ENCODE measurements at regions not wholly inside any gene's neighbourhood (a gene's known extent, or its start where the extent isn't known, plus 50 kb on each side); places are given as distances from the start of the nearest gene placed in this dataset.
A peak's percentile ranks its signal among the peaks of the same experiment; 100 is the strongest.

DNA sequence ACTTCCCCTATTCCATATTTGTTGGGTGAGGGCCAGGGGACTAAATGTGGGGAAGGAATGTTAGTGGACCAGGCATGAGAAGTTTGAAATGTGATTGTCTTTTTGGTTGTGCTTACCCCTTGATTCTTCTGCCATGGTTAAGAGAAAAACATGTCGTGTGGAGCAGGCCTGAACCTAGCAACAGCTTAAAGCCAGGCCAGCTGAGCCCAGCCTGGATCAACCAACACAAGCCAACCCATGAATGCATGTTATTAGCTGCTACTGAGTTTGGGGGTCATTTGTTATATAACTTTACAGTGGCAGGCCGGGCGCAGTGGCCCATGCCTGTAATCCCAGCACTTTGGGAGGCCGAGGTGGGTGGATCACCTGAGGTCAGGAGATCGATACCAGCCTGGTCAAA, 52.4 kb upstream of the TRIO start:
- Histone ChIP-seq H3K4me1 (ENCODE audit: insufficient read depth, low read length) (no peaks in the 10 kb centered on the region), H3K27me3 (ENCODE audit: low read length) (no peaks in the 10 kb centered on the region), H3K9me3 (ENCODE audit: low read length) (no peaks in the 10 kb centered on the region), H3K27ac (ENCODE audit: low read length) (no peak overlapping the region), H3K79me2 (ENCODE audit: low read length) (no peaks in the 10 kb centered on the region), H3K9ac (ENCODE audit: low read length) (no peak overlapping the region), H3K9me2 (replicated peaks; ENCODE audit: low read length) (no peaks in the 10 kb centered on the region), H4K20me1 (ENCODE audit: low read length) (no peaks in the 10 kb centered on the region), H3K4me3 (ENCODE audit: low read length) (no peak overlapping the region), H3K4me2 (ENCODE audit: low read length) (no peak overlapping the region), H2AFZ (ENCODE audit: low read length) (no peak overlapping the region), H3K36me3 (ENCODE audit: low read depth, low read length) (no peaks in the 10 kb centered on the region), H3F3A (ENCODE audit: low read length, unreplicated experiment) (no peaks in the 10 kb centered on the region)
- ATAC-seq = no peak
- ChIA-PET CTCF (no interaction called here), POLR2A (ENCODE audit: unreplicated experiment) (no interaction called here)
- DNase-seq = no peak
- BruUV-seq (replicated peaks) = no TSS peak
- TF ChIP-seq EZH2phosphoT487 (IDR thresholded peaks at IDR 0.05; ENCODE audit: borderline replicate concordance, low read length) (no peak), EZH2 (IDR thresholded peaks at IDR 0.05; ENCODE audit: low read length, unreplicated experiment) (no peak), CTCF (conservative IDR thresholded peaks at IDR 0.05; ENCODE audit: low read depth, low read length) (no peak)
- intact Hi-C loops (cut with micrococcal nuclease) = loop anchor here (5.0 kb wide), 1 partner anchor 103 kb away; no protein-coding TSS in a partner anchor

DNA sequence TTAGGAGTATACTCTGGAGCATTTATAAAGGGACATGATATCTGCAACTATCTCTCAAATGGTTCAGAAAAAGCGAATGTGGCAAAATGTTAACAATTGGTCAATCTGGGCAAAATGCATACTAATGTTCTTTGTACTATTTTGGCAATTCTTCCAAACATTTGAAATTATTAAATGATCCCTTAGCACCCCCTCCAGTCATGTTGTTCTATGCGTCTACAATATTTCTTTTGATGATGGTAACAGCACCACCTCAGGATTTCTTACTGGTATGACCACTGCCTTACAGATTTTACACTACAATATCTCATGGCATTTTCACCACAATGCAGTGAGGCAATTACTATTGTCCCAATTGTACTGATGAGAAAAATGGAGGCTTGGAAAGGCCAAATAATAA, 52.9 kb upstream of the TRIO start:
- intact Hi-C loops (cut with micrococcal nuclease) = loop anchor here (5.0 kb wide), 1 partner anchor 103 kb away; no protein-coding TSS in a partner anchor

More for the DNA sequence above, 52.9 kb upstream of the TRIO start:
- CTCF ChIA-PET = no interaction called here
- ATAC-seq (0 out of 2 replicates have a peak, but pooled peaks have one; percentile 20), DNase-seq (no peak)
- H3K9me3 ChIP-seq (ENCODE audit: low read length) = no peaks in the 10 kb centered on the region
- POLR2A ChIA-PET (ENCODE audit: unreplicated experiment) = no interaction called here
- no peaks in the 10 kb centered on the region for H3K9me2 ChIP-seq (replicated peaks; ENCODE audit: low read length)
- H3K27me3 ChIP-seq (ENCODE audit: low read length) = no peaks in the 10 kb centered on the region
- H2AFZ ChIP-seq (ENCODE audit: low read length) = no peak overlapping the region
- H3K4me3 ChIP-seq (ENCODE audit: low read length) = no peak overlapping the region
- no peak overlapping the region for H3K4me2 ChIP-seq (ENCODE audit: low read length)
- no peaks in the 10 kb centered on the region for H3K4me1 ChIP-seq (ENCODE audit: insufficient read depth, low read length)
- H3K27ac ChIP-seq (ENCODE audit: low read length) = no peak overlapping the region
- no peaks in the 10 kb centered on the region for H3F3A ChIP-seq (ENCODE audit: low read length, unreplicated experiment)
- H3K36me3 ChIP-seq (ENCODE audit: low read depth, low read length) = no peaks in the 10 kb centered on the region
- H3K79me2 ChIP-seq (ENCODE audit: low read length) = no peaks in the 10 kb centered on the region
- no TSS peak for BruUV-seq (replicated peaks)
- H3K9ac ChIP-seq (ENCODE audit: low read length) = no peak overlapping the region
- TF ChIP-seq EZH2phosphoT487 (IDR thresholded peaks at IDR 0.05; ENCODE audit: borderline replicate concordance, low read length) (no peak), CTCF (conservative IDR thresholded peaks at IDR 0.05; ENCODE audit: low read depth, low read length) (peak; percentile 23; the same call in 1 of the 2 replicates), EZH2 (IDR thresholded peaks at IDR 0.05; ENCODE audit: low read length, unreplicated experiment) (no peak)
- H4K20me1 ChIP-seq (ENCODE audit: low read length) = no peaks in the 10 kb centered on the region

Data from PC-3 (cell line).